HEK293T (cell line): ENCODE measurements at regions not wholly inside any gene's neighbourhood (a gene's known extent, or its start where the extent isn't known, plus 50 kb on each side); places are given as distances from the start of the nearest gene placed in this dataset.

Source experiments
- CTCF ChIA-PET: fragments of 350-600 bp; formaldehyde crosslinking; extraction: SDS; loops from one replicate; lab custom pipeline; 2021; ENCODE audit warnings: antibody characterized with exemption, inconsistent platforms; lab: Yijun Ruan, JAX
- POLR2A ChIA-PET: fragments of 350-600 bp; formaldehyde crosslinking; extraction: SDS; loops from one replicate; lab custom pipeline; 2020; ENCODE audit warnings: antibody characterized with exemption, inconsistent platforms; lab: Yijun Ruan, JAX
- DNase-seq: peaks from one replicate; pipeline ENCODE4 v3.0.0; 2012; ENCODE audit warnings: mixed read lengths; ENCODE audit errors: extremely low spot score
- ARNT ChIP-seq: fragments of 450-650 bp; IDR thresholded peaks from 2 replicates; pipeline ENCODE4 v1.6.1; 2017; ENCODE audit warnings: mild to moderate bottlenecking
- BHLHE40 ChIP-seq: fragments of 450-650 bp; IDR thresholded peaks from 2 replicates; pipeline ENCODE4 v1.6.1; 2016; ENCODE audit warnings: mild to moderate bottlenecking, moderate library complexity, borderline replicate concordance
- CTBP1 ChIP-seq: fragments of 450-650 bp; IDR thresholded peaks from 2 replicates; pipeline ENCODE4 v1.6.1; 2016; ENCODE audit warnings: borderline replicate concordance
- ELF4 ChIP-seq: fragments of 450-650 bp; IDR thresholded peaks from 2 replicates; pipeline ENCODE4 v1.6.1; 2017; ENCODE audit warnings: antibody characterized with exemption
- FOXA1 ChIP-seq: fragments of 450-650 bp; IDR thresholded peaks from 2 replicates; pipeline ENCODE4 v1.6.1; 2016; ENCODE audit warnings: mild to moderate bottlenecking
- FOXK2 ChIP-seq: fragments of 450-650 bp; IDR thresholded peaks from 2 replicates; pipeline ENCODE4 v1.6.1; 2016; ENCODE audit warnings: mild to moderate bottlenecking
- FOXM1 ChIP-seq: fragments of 450-650 bp; IDR thresholded peaks from 2 replicates; pipeline ENCODE4 v1.6.1; 2017; ENCODE audit warnings: mild to moderate bottlenecking, borderline replicate concordance
- HDGF ChIP-seq: fragments of 450-650 bp; IDR thresholded peaks from 2 replicates; pipeline ENCODE4 v1.6.1; 2017; ENCODE audit warnings: antibody characterized with exemption, borderline replicate concordance
- L3MBTL2 ChIP-seq: fragments of 450-650 bp; conservative IDR thresholded peaks from 2 replicates; pipeline ENCODE4 v1.6.1; 2016; ENCODE audit warnings: mild to moderate bottlenecking
- LEF1 ChIP-seq: fragments of 450-650 bp; IDR thresholded peaks from 2 replicates; pipeline ENCODE4 v1.6.1; 2017; ENCODE audit warnings: mild to moderate bottlenecking, borderline replicate concordance
- NFRKB ChIP-seq: fragments of 450-650 bp; IDR thresholded peaks from 2 replicates; pipeline ENCODE4 v1.6.1; 2016; ENCODE audit warnings: mild to moderate bottlenecking, moderate library complexity
- PKNOX1 ChIP-seq: fragments of 450-650 bp; IDR thresholded peaks from 2 replicates; pipeline ENCODE4 v1.6.1; 2016
- SP1 ChIP-seq: fragments of 450-650 bp; IDR thresholded peaks from 2 replicates; pipeline ENCODE4 v1.6.1; 2017
- SUZ12 ChIP-seq: fragments of 450-650 bp; IDR thresholded peaks from 2 replicates; pipeline ENCODE4 v1.6.1; 2016; ENCODE audit warnings: mild to moderate bottlenecking
- TARDBP ChIP-seq: fragments of 450-650 bp; IDR thresholded peaks from 2 replicates; pipeline ENCODE4 v1.6.1; 2016
- ZNF384 ChIP-seq: fragments of 450-650 bp; IDR thresholded peaks from 2 replicates; pipeline ENCODE4 v1.6.1; 2016

- no peak for DNase-seq
- TF ChIP-seq L3MBTL2 = no peak
- no peak for TF ChIP-seq ELF4
- TF ChIP-seq NFRKB = no peak
- TF ChIP-seq LEF1 = no peak
- no peak for TF ChIP-seq TARDBP
- TF ChIP-seq FOXM1 = no peak
- no peak for TF ChIP-seq SUZ12
- TF ChIP-seq HDGF = no peak
- no peak for TF ChIP-seq CTBP1
- ChIA-PET POLR2A (no interaction called here), CTCF (no interaction called here)
Observed at GRCh38 chr10:69692267-69692666, 62.2 kb downstream of the FAM241B start.

GRCh38 chr10:69692891-69693290 is 62.8 kb downstream of the FAM241B start:
- DNase-seq = no peak
- no peak for TF ChIP-seq L3MBTL2
- ChIA-PET CTCF (no interaction called here), POLR2A (no interaction called here)

GRCh38 chr10:69693886-69694285 is 63.8 kb downstream of the FAM241B start:
- ChIA-PET CTCF (interaction anchor here (0.6 kb wide), 1 partner anchor 23 kb away, joined by 3 read pairs; no protein-coding TSS in a partner anchor), POLR2A (no interaction called here)
- TF ChIP-seq ELF4 = no peak
- no peak for TF ChIP-seq PKNOX1
- TF ChIP-seq CTBP1 = no peak
- no peak for TF ChIP-seq ARNT
- TF ChIP-seq ZNF384 = no peak
- TF ChIP-seq SP1 = no peak
- no peak for TF ChIP-seq FOXM1
- TF ChIP-seq SUZ12 = no peak
- no peak for TF ChIP-seq TARDBP
- TF ChIP-seq LEF1 = no peak
- TF ChIP-seq NFRKB = no peak
- no peak for TF ChIP-seq BHLHE40
- TF ChIP-seq HDGF = no peak
- no peak for TF ChIP-seq L3MBTL2
- no peak for TF ChIP-seq FOXA1
- TF ChIP-seq FOXK2 = no peak
- no peak for DNase-seq

DNA sequence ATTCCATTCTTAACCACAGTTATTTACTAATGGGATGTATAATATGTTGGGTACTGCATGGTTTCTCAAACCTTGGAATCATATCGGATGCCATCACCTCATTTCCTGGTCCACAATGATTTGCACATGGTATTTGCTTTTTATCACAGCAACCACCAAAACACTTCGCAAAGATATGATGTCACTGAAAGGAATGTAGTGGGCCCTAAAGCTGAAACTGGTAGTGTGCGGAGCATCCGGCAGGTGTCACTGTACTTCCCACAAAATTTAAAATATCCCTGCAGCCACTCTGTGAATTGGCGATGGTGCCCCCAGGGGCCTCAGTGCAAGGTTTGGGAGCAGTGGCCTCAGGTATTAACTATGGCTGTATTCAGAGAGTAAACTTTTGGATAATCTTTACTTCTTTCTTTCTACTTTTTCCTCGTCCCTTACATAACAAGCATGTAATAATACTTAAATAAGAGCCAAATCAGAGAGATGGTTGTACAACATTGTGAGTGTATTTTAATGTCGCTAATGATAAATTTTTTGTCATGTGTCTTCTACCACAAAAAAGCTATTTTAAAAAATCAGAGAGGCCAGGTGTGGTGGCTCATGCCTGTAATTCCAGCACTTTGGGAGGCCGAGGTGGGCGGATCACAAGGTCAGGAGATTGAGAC is 66.2 kb downstream of the FAM241B start:
- TF ChIP-seq ARNT = no peak
- no peak for TF ChIP-seq ELF4
- TF ChIP-seq HDGF = no peak
- no peak for TF ChIP-seq FOXA1
- no peak for TF ChIP-seq BHLHE40
- no peak for TF ChIP-seq ZNF384
- TF ChIP-seq SUZ12 = no peak
- TF ChIP-seq FOXM1 = no peak
- TF ChIP-seq SP1 = no peak
- TF ChIP-seq PKNOX1 = no peak
- no peak for TF ChIP-seq TARDBP
- no peak for TF ChIP-seq CTBP1
- TF ChIP-seq NFRKB = no peak
- TF ChIP-seq L3MBTL2 = no peak
- peak; percentile 77 for DNase-seq
- ChIA-PET CTCF (interaction anchor here (0.6 to 3.3 kb wide), 2 partner anchors 11 to 145 kb away, joined by 3 to 17 read pairs; no protein-coding TSS in a partner anchor), POLR2A (no interaction called here)

GRCh38 chr10:69697006-69697405 is 67.0 kb downstream of the FAM241B start:
- no peak for DNase-seq
- ChIA-PET POLR2A (no interaction called here), CTCF (interaction anchor here (1.3 to 3.3 kb wide), 2 partner anchors 12 to 18 kb away, joined by 3 to 17 read pairs; no protein-coding TSS in a partner anchor)
- TF ChIP-seq ZNF384 (no peak), FOXK2 (no peak), LEF1 (no peak), FOXM1 (no peak), SUZ12 (no peak), CTBP1 (no peak), SP1 (no peak), FOXA1 (no peak)

DNA sequence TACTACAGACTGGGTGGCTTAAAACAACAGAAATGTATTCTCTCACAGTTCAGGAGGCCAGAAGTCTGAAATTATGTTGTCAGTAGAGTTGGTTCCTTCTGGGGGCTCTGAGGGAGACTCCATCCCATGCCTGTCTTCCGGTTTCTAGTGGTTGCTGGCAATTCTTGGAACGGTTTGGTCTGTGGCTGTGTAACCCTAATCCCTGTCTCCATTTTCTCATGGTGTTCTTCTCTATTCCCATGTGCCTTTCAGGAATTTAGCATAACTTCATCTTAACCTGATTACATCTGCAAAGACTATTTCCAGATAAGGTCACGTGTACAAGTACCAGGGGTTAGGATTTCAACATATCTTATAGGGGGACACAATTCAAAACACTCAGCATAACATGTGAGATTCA is 73.2 kb downstream of the FAM241B start:
- ChIA-PET CTCF (no interaction called here), POLR2A (no interaction called here)
- DNase-seq = no peak
- TF ChIP-seq PKNOX1 (no peak), TARDBP (no peak), SP1 (no peak), HDGF (no peak)
